ENCODE measurements at regions not wholly inside any gene's neighbourhood (a gene's known extent, or its start where the extent isn't known, plus 50 kb on each side); places are given as distances from the start of the nearest gene placed in this dataset.

DNA sequence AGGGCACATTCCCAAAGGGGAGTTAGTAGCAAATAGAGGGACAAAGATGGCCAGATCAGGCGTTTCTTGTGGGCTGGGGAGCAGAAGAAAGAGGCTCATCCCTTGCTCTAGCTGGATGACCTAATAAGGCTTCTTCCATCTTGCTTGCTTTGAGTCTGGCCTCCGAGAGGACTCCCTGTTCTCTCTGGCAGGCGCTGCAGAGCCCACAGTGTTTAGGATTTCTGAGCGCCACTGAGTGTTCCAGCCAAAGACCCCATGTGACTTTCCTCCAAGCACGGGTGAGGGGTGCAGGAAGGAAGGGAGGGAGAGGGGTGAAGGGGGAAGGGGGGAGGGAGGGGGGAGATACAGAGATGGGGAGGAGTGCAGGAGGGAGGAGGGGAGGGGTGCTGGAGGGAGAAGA is 203.8 kb upstream of the SVIL start:
- DNase-seq, result peak in 1 of 4 donors; percentile 26
- Histone ChIP-seq H3K9me3 (no peaks in the 10 kb centered on the region), H3K27me3 (no peaks in the 10 kb centered on the region), H3K4me3 (no peak overlapping the region), H3K27ac (no peak overlapping the region), H3K4me1 (peaks cover 0 to 3% of the 10 kb centered on the region in 2 donors), H3K36me3 (no peaks in the 10 kb centered on the region)
- ATAC-seq, result no peak
- intact Hi-C loops (cut with DNase I), result no loop called here
- TF ChIP-seq, protein P1, sequence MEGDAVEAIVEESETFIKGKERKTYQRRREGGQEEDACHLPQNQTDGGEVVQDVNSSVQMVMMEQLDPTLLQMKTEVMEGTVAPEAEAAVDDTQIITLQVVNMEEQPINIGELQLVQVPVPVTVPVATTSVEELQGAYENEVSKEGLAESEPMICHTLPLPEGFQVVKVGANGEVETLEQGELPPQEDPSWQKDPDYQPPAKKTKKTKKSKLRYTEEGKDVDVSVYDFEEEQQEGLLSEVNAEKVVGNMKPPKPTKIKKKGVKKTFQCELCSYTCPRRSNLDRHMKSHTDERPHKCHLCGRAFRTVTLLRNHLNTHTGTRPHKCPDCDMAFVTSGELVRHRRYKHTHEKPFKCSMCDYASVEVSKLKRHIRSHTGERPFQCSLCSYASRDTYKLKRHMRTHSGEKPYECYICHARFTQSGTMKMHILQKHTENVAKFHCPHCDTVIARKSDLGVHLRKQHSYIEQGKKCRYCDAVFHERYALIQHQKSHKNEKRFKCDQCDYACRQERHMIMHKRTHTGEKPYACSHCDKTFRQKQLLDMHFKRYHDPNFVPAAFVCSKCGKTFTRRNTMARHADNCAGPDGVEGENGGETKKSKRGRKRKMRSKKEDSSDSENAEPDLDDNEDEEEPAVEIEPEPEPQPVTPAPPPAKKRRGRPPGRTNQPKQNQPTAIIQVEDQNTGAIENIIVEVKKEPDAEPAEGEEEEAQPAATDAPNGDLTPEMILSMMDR (IDR thresholded peaks at IDR 0.05), result no peak

DNA sequence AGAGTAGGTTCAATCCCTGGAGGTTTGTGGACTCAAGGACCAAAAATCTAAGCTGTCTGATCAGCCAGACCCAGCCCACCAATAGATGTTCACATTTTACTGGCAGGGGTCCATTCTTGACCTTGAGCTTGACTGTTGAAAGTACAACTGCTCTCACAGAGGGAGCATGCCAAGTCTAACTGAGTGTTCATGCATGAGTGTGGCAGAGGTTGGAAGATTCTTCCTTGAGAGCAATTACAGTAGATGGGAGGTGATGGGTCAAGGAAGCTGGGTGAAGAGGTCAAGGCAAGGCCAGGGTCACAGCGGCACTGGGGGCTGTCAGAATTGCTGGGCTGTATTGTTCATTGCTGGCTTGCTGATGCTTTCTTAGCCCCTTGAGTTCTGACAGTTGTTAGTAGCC is 202.8 kb upstream of the SVIL start:
- intact Hi-C loops (cut with DNase I), result no loop called here
- ATAC-seq, result no peak
- Histone ChIP-seq H3K36me3 (no peaks in the 10 kb centered on the region), H3K9me3 (no peaks in the 10 kb centered on the region), H3K27me3 (no peaks in the 10 kb centered on the region), H3K4me1 (peaks cover 0 to 3% of the 10 kb centered on the region in 2 donors), H3K4me3 (no peak overlapping the region), H3K27ac (no peak overlapping the region)
- DNase-seq, result no peak
- TF ChIP-seq, protein P1 (IDR thresholded peaks at IDR 0.05), result no peak

DNA sequence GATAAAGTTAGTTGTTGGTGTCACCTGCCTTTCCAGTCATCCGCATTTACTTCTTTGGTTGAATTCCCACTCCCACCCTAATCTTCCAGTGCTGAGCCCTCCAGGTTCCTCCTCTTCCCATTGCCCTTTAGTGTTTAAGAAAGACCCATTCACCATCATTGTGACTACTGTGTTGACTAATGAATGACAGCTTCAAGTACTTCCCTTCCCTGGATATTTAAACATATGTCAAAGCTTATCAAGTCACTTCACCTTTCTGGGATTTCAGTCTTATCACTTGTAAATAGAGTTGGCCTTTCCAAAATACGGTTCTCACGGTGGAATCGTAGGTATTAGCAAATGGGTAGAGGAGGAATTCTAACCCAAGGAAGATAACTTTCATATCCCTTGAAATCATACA is 201.6 kb upstream of the SVIL start:
- Histone ChIP-seq H3K36me3 (no peaks in the 10 kb centered on the region), H3K4me3 (no peak overlapping the region), H3K4me1 (no peaks in the 10 kb centered on the region), H3K27me3 (no peaks in the 10 kb centered on the region), H3K9me3 (no peaks in the 10 kb centered on the region), H3K27ac (no peak overlapping the region)
- TF ChIP-seq, protein P1 (IDR thresholded peaks at IDR 0.05), result no peak
- no peak for ATAC-seq
- intact Hi-C loops (cut with DNase I), result no loop called here
- no peak for DNase-seq

DNA sequence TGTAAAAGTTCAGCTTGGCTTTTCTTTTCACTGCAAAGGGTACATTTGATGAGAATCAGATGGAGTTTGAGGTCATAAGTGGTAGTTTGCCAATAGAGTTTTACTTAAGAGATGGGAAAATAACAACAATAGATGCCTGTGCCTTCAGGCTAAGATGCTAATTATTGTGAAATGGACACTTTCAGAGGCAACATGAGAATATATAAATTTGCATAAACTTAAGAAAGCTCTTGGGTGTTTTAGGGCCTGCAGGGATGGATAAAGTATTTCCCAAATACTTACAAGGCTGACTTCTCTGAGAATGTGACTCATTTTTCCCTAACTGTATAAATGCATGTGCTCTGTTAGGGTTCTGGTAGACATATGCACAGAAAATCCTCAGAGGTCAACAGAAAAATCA is 200.3 kb upstream of the SVIL start:
- DNase-seq (no peak), ATAC-seq (no peak)
- H3K36me3 ChIP-seq, result no peaks in the 10 kb centered on the region
- H3K27ac ChIP-seq, result no peak overlapping the region
- H3K4me3 ChIP-seq, result no peak overlapping the region
- peaks cover 0 to 4% of the 10 kb centered on the region in 2 donors for H3K9me3 ChIP-seq
- TF ChIP-seq, protein P1 (IDR thresholded peaks at IDR 0.05), result no peak
- H3K4me1 ChIP-seq, result no peaks in the 10 kb centered on the region
- intact Hi-C loops (cut with DNase I), result no loop called here
- no peaks in the 10 kb centered on the region for H3K27me3 ChIP-seq

DNA sequence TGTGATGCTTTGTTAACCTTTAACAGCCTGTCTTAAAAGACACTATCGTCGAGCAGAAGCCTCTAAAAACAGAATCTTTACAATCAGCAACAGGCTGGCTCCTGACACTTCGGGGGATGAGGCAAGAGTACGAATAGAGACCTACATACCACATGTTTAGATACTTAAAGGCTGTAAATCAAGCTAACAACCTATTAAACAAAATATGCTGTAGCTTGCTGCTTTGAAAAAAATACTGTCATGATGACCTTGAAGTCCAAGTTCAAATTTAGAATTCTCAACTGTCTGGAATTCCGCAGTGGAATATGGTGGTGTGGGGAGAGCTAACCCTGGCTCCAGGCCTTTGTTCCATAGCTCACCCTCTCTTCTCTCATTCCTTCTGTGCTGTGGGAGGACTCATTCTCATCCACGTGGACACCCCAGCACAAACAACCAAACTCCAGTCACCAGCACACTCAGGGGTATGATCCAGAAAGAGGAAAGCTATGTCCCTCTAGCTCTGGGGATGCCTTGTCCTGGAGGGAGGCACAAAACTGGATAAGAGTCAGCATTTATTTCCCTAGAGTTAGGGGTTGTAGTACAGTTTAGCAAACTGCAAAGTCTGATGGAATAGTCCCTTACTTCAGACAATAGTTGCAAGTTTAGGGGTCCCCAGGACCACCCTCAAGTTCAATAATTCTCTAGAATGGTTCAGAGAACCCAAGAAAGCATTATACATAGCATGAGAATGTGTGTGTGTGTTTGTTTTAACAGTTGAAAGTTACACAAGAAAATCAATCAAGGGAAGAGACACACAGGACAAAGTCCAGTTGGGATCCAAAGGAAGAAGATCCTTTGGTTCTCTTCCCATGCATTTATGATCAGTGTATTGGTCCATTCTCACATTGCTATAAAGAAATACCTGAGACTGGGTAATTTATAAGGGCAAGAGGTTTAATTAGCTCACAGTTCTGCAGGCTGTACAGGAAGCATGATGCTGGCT is 196.1 kb upstream of the SVIL start:
- DNase-seq (no peak), ATAC-seq (no peak)
- peaks cover 0 to 8% of the 10 kb centered on the region in 2 donors for H3K4me1 ChIP-seq
- intact Hi-C loops (cut with DNase I), result no loop called here
- no peaks in the 10 kb centered on the region for H3K36me3 ChIP-seq
- H3K4me3 ChIP-seq, result no peak overlapping the region
- H3K27ac ChIP-seq, result no peak overlapping the region
- peaks cover 0 to 11% of the 10 kb centered on the region in 2 donors for H3K9me3 ChIP-seq
- TF ChIP-seq, protein P1 (IDR thresholded peaks at IDR 0.05), result no peak
- H3K27me3 ChIP-seq, result no peaks in the 10 kb centered on the region
